UCSD-AML1 (cell line): ENCODE measurements at regions not wholly inside any gene's neighbourhood (a gene's known extent, or its start where the extent isn't known, plus 50 kb on each side); places are given as distances from the start of the nearest gene placed in this dataset.
A peak's percentile ranks its signal among the peaks of the same experiment; 100 is the strongest.
"Not testable (repeated sequence)": the region's sequence is repeated elsewhere in the genome, so short reads cannot be mapped to it uniquely, and the experiment has no call there.

Experiments
- DNase-seq: peaks from one replicate; lab custom pipeline; 2025; ENCODE audit not compliant: unreplicated experiment; lab: John Stamatoyannopoulos, UW

- not testable (repeated sequence) for DNase-seq
Measured at GRCh38 chr3:172579753-172580152, 56.5 kb upstream of the TNFSF10 start.

DNA sequence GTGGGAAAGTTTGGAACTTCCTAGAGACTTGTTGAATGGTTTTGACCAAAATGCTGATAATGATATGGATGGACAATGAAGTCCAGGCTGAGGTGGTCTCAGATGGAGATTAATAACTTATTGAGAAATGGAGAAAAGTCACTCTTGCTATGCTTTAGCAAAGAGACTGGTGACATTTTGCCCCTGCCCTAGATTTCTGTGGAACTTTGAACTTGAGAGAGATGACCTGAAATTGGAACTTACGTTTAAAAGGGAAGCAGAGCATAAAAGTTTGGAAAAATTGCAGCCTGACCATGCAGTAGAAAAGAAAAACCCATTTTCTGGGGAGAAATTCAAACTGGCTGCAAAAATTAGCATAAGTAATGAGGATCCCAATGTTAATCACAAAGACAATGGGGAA is 55.5 kb upstream of the TNFSF10 start:
- not testable (repeated sequence) for DNase-seq

DNA sequence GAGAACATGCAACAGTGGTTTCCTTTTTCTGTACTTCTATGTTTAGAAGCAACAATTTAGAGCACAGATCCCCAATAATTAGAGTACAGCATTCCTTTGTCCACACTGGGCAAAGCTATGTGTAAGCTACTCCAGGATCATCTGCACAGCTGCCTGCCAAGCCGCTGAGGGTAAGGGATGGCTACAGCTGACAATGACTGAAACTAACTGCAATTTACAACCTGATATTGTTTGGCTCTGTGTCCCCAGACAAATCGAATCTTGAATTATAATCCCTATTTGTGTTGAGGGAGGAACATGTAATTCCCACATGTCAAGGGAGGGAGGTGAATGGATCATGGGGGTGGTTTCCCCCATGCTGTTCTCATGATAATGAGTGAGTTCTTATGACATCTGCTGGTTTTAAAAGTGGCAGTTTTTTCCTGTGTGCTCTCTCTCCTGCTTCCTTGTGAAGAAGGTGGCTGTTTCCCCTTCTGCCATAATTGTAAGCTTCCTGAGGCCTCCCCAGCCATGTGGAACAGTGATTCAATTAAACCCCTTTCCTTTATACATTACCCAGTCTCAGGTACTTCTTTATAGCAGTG is 54.8 kb upstream of the TNFSF10 start:
- peak; percentile 18 for DNase-seq

- no peak for DNase-seq
Measured at GRCh38 chr3:172575375-172575774, 52.1 kb upstream of the TNFSF10 start.

- DNase-seq: no peak
Measured at GRCh38 chr3:172573422-172573821, 50.2 kb upstream of the TNFSF10 start.
